Globus pallidus (tissue), 1 donor: ENCODE measurements at regions not wholly inside any gene's neighbourhood (a gene's known extent, or its start where the extent isn't known, plus 50 kb on each side); places are given as distances from the start of the nearest gene placed in this dataset.
"Not testable (repeated sequence)": the region's sequence is repeated elsewhere in the genome, so short reads cannot be mapped to it uniquely, and the experiment has no call there.

Source experiments
- DNase-seq: peaks from one replicate; pipeline ENCODE4 v3.0.0-alpha.2; 2015; ENCODE audit warnings: low spot score

GRCh38 chr5:30150231-30150630 is 1043.3 kb upstream of the CDH6 start:
- no peak for DNase-seq

GRCh38 chr5:30149526-30149925 is 1044.0 kb upstream of the CDH6 start:
- DNase-seq, result no peak

DNA sequence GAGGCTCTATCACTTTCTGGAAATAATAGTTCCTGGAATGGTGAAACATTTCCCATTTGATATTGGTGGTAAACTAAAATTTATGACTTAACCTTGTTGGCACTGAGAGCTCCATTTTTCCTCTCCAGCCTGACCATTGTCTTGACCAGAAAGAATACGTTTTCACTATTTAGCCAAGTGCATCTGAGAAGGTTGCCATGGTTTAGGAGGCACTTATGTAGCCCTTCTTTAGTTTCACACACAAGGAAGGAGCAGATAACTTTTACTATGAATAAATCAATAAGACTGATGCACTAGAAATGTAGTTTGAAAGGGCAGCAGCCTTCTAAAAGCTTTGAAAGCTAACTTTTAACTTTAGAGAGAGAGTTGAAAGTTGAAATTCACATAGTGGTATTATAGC is 1045.5 kb upstream of the CDH6 start:
- no peak for DNase-seq

GRCh38 chr5:30144059-30144458 is 1049.4 kb upstream of the CDH6 start:
- DNase-seq, result not testable (repeated sequence)

DNA sequence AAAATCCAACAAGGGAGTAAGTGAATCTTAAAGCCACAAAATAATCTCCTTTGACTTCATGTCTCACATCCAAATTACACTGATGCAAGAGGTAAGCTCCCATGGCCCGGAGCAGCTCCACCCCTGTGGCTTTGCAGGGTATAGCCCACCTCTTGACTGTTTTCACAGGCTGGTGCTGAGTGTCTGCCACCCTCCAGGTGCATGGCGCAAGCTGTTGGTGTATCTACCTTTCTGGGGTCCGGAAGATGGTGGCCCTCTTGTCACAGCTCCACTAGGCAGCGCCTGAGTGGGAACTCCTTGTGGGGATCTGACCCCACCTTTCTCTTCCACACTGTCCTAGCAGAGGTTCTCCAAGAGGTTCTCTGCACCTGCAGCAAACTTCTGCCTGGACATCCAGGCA is 1051.1 kb upstream of the CDH6 start:
- DNase-seq, result no peak

DNA sequence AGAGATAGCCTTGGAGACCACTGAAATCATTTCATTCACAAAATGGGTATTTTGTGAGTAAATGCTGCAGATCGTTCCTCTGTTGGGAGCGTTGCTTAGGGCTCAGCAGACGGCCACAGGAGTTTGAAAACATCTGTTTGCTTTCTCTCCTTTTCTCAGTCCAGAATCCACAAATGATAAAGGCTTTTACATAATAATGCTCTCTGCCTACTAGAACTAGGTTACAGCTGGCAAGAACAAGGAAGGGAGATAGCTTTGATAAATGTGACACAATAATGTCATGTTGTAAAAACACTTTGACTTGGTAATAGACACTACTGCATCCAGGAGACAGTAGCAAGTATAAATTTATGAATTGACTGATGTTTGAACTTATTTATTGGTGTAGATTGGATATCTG is 1072.4 kb upstream of the CDH6 start:
- no peak for DNase-seq

- no peak for DNase-seq
Measured at GRCh38 chr5:30117135-30117534, 1076.4 kb upstream of the CDH6 start.

DNA sequence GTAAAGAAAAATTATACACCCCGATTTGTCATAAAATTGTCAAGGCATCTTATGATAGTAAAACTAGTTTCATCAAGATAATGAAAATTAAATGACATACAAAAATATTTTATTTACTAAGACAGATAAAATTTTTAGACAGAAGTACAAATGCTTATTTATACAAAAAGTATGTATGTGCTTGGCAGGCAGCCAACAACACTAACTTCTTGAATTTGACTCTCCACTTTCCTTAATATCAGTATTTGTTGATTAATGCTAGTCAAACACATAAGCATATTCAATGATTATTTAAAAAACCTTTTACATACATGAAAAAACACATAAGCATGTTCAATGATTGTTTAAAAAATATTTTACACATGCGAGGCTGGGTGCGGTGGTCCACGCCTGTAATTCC is 1079.9 kb upstream of the CDH6 start:
- no peak for DNase-seq

DNA sequence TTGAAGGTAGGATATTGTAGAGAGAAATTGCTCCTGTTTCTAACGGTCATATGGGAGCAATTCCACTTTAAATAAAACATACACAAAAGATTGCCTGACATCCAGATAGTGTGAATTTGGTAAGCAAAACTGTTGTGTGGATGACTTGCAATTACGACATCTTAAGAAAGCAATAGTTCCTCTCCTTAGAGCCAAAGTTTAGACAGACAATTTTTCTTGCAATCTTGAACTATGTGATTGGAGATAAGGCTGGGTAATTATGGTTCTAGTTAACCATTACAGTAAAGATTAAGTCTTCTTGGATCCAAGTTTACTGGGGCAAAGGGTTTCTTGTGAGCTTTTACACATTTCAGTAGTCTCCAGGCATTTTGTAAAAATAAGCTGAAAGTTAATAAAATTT is 1080.6 kb upstream of the CDH6 start:
- no peak for DNase-seq

GRCh38 chr5:30108051-30108450 is 1085.4 kb upstream of the CDH6 start:
- DNase-seq, result no peak

DNA sequence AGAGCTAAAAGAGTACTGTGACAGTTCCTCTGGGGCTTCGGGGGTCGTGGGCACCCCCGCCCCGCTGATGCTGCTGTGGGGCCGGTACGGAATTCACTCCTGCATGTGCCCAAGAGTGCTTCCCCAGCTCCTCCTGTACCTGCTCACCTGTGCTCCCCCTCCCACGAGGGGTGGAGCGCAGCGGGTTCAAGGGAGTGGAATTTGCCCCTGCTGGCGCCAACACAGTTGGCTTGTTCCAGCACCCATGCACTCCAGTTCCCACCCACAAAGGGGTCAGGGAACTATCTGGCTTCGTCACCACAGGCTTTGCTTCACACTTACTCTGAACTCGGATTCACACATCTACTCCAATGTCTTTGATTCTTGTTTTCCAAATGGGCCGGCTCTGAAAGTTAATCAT is 1086.9 kb upstream of the CDH6 start:
- DNase-seq, result no peak

- DNase-seq, result no peak
Measured at GRCh38 chr5:30104872-30105596, 1088.5 kb upstream of the CDH6 start.

- no peak for DNase-seq
Measured at GRCh38 chr5:30103452-30104202, 1089.9 kb upstream of the CDH6 start.

GRCh38 chr5:30103052-30103451 is 1090.4 kb upstream of the CDH6 start:
- no peak for DNase-seq

DNA sequence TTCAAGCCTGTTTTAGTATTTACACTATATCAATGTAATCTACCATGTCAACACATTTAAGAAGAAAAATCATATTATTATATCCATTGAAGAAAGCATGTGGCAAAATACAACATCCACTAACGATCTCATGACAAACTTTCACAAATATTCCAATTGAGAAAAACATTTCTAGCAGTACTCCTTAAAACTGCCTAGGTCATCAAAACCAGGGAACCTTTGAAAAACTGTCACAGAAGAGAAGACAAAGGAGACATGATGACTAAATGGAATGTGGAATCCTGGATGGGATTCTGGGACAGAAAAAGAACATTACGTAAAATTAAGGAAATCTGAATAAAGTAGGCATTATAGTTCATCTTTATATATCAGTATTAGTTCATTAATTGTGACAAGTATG is 1091.3 kb upstream of the CDH6 start:
- DNase-seq, result no peak

GRCh38 chr5:30100929-30101328 is 1092.6 kb upstream of the CDH6 start:
- no peak for DNase-seq

DNA sequence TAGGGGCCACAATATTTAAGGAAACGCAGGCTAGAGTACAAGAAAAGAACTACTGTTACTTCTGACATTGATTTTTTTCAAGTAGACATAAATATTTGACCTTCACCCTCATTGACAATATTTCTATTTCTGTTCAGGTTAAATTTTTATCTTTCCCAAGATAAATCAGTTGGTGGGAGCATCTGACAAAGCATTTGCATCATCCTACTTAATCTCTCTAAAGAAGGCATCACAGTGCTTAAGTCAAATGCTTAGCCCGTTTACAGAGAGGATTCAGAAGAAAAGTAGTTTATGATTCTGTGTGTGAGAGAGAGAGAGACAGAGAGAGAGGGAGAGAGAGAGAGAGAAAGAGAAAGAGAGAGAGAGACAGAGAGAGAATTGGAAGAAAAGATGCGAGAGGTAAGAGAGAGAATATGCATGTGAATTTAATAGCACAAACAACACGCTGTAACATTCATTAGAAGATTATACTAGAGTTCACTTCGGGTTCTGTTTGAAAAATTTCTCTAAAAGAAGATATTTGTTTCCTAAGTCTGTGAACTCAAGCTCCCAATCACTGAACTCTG is 1093.3 kb upstream of the CDH6 start:
- no peak for DNase-seq

DNA sequence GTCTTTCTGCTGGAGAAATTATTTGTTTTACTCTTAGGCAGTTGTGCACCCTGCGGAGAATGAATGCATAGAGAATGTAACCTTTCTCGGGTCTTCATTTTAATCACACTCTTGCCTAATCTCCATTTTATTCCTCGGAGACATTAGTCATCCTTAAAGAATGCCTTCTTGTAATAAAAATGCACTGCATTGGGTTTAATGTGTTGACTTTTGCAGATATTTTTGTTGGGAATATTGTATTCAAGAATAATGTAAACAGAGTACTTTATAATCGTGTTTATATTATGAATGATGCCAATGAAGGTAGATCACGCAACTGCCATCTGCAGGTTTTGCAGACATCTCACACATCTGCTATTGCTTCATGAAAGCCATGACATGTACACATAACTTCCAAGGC is 1093.9 kb upstream of the CDH6 start:
- DNase-seq, result no peak

GRCh38 chr5:30098940-30099339 is 1094.5 kb upstream of the CDH6 start:
- DNase-seq, result no peak

DNA sequence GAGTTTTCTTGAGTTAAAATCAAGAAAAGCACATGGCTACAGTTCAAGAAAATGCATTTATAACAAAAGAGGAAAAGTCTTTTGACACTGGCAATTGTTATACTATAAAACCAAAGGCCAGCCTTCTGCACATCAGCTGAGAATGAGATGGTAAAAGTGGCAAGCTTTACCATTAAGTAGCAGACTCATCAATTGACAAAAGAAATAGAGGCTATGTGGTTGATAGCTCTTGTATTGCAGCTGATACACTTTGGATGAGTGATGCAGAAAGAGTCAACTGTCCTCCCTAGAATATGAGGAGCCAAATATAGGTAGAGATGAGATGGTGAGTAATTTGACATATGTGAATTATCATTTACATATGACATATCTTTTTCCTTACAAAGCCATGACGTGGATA is 1100.9 kb upstream of the CDH6 start:
- no peak for DNase-seq

DNA sequence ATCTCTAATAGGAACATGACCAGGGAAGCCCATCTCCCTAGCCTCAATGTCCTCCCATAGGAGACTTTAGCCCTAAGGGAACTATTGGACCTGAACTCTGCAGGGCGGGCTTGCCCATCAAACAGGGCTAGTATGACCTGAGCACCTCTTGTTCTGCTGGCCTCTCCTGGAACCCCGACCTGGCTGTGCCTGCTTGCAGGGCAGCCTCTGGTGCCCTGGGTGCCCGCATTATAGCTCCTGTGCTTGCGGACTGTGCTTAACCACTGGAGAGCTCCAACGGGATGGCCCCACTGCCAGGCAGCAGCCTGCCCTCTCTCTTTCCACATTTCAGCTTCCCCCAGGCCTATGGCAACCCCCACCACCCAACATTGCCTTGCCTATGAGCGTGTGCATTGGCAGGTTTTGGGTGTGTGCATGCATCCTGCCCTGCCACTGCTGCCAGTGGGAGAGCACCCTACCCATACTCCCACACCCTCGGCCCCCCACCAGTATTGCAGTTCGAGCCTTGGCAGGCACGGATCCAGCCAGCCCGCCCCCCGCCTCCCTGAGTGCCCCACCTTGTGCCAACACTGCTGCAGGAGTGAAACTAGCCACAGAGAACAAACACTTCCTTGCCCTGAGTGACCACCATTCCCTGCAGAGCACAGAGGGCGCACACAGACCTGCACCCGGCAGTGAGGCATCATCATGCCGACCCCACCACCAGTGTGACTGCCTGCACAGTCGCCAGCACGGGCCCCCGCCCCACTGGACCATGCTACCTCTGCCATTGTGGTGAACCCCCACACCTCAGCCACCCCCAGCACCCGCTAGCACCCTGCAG is 1123.8 kb upstream of the CDH6 start:
- no peak for DNase-seq

GRCh38 chr5:30063503-30063902 is 1130.0 kb upstream of the CDH6 start:
- DNase-seq, result no peak

DNA sequence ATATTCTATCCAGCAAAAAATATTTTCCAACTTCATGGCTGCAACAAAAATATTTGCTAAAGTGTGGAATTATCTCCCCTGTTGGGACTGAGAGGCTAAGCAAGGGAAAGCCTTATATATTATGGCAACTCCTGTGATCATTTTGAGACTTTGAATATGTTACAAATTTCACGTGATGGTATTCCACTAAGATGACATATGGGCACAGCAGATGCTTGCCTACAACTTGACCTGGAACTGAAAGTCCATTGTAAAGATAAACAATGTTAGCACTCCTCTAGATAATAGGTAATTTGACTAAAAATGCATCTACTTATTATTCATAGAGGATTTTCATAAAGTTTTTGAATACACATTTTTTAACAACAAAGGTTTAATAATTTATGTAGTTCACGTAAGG is 1141.5 kb upstream of the CDH6 start:
- DNase-seq, result no peak
